GM18870 (cell line): ENCODE measurements at regions not wholly inside any gene's neighbourhood (a gene's known extent, or its start where the extent isn't known, plus 50 kb on each side); places are given as distances from the start of the nearest gene placed in this dataset.

Experiments
- ATAC-seq: cut with Tn5 transposase; IDR thresholded peaks from one replicate; pipeline ENCODE4 v1.9.1; 2021; ENCODE audit warnings: moderate library complexity; ENCODE audit not compliant: unreplicated experiment

- no peak for ATAC-seq
Observed at GRCh38 chr12:75844049-75844770, 187.4 kb downstream of the PHLDA1 start.

GRCh38 chr12:75842090-75842489, 189.5 kb downstream of the PHLDA1 start:
- no peak for ATAC-seq

DNA sequence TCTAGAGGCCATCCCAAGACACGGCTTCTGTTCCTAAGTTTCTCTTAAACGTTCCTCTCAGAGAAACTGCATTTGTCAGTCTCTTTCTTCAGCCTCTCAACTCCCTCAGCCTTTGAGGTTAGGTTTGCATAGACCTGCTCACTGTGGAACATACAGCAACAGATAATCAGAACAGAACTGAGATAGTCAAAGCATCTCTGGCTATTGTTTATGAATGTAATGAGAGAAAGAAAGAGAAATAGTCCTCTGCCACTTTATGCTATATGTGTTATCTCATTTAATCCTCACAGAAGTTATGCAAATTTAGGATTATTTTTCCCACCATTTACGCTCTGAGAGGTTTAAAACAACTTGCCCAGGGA, 190.6 kb downstream of the PHLDA1 start:
- no peak for ATAC-seq

GRCh38 chr12:75838309-75838708, 193.3 kb downstream of the PHLDA1 start:
- no peak for ATAC-seq

- ATAC-seq, result no peak
Observed at GRCh38 chr12:75837700-75838099, 193.9 kb downstream of the PHLDA1 start.

GRCh38 chr12:75836533-75836932, 195.0 kb downstream of the PHLDA1 start:
- no peak for ATAC-seq

- no peak for ATAC-seq
Observed at GRCh38 chr12:75834591-75834990, 197.0 kb downstream of the PHLDA1 start.

DNA sequence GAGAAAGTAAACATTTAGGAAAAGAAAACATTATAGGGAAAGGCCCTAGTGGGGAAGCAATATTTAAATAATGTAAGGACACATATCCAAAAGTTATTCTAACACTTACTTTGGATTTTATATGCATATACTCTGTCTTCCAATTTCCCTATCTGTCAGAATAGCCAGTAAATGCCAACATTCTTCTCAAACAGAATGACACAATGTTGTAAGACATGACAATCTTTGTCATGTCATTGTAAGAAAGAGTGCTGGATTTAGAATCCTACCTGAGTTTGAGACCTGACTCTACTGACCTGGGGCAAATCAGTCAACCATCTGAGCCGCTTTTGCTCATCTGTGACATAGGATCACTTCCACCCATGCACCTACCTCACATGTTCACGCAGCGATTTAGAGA, 198.3 kb downstream of the PHLDA1 start:
- ATAC-seq, result no peak

GRCh38 chr12:75831402-75831801, 200.2 kb downstream of the PHLDA1 start:
- ATAC-seq, result no peak

GRCh38 chr12:75827061-75827460, 204.5 kb downstream of the PHLDA1 start:
- no peak for ATAC-seq

DNA sequence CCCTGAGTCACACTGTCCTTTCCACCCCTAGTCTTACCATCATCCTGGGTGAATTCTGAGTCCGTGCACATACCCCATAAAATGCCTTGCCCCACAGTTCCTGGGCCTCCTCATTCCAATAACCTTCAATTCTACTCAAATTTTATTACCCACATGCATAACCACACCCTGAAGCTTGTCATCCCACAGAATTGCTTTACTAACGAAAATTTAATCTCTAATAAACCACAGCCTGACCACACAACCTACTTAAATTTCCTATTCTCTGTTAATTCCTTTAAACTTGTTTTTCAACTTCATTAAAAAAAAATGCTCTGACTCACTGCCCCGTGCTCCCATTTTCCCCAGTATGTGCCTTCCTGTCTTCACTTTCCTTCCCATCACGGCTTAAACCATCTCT, 205.9 kb downstream of the PHLDA1 start:
- no peak for ATAC-seq

DNA sequence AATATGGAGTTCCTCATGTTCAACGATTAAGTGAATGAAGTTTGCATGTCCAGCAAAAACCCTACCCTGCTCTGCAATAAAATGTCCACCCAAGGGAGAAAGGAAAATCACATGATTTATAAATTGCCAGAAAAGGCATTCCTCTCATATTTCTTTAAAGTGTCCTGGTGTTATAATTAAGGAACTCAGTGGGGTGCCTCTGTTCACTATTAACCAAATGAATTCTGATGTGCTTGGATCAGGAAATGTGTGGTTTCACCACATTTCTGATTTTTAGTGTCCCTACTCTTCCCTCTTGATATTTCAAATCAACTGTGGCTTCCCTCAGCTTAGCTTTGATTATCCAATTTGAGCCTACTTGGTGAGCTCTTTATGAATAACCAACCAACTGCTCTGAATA, 208.1 kb downstream of the PHLDA1 start:
- no peak for ATAC-seq

GRCh38 chr12:75822416-75822815, 209.2 kb downstream of the PHLDA1 start:
- no peak for ATAC-seq

DNA sequence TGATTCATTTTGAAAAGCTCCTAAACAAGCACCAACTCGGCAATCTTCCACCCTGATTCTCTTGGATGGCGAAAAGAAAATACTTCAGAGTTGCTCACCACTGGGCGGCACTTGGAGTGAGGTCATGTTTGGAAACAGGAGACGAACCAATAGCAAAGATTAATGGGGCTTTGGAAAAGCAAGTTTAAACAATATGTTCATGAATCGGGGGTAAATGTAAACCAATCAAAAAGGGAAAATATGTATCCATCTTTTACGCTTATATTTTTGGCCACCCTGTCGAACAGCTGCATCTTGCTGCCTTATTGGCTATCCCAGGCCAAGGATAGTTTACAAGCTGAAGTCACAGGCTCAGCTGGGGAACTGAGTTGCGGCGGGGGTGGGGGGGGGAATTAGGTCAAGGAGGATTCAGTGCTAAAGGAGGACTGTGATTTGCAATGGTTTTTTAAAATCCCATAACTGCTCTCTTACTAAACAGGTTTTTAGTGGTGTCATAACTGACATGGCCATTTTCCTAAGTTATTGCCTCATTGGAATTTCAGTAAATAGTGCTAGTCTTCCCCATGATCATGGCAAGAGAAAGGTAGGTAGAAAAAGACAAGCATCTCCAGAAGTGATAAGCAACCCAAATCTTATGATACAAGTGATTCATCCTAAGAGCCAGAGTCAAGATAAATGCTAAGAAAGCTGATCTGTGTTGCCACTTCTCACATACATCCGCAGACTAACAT, 210.6 kb downstream of the PHLDA1 start:
- no peak for ATAC-seq

GRCh38 chr12:75820071-75820470, 211.5 kb downstream of the PHLDA1 start:
- ATAC-seq, result no peak

DNA sequence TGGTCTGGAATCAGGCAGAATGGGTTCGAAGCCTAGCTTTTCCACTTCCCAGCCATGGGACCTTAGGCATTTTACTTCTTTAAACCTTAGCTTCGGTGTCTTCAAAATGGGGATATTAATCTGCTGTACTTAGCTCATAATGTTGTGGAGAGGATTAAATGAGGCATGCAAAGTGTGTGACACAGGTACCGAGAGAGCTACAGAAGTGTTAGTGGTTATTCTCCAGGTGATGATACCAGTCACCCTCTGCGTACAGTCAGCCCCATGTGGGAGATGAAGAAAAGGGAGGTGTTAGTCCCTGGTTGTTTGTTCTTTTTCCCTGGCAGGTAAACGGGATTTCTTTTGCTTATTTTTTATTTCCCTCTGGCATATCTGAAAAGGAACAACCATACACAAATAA, 212.1 kb downstream of the PHLDA1 start:
- ATAC-seq, result no peak

DNA sequence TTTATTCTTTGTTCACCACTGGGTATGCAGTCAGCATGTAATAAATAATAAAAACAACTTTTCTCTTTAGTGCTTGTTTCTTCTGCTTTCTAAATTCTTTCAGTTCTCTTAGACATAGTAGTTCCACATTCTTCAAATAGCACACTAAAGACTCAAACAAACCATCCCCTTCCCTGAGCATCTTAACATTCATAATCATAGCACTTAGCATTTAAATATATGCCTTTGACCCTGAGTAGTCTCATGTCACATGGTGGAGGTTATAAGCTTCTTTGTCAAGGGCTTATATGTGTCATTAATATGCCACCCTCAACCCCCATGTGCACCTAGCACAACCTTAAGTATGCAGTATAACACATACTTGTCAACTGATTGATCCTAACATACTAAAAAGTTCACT, 212.7 kb downstream of the PHLDA1 start:
- no peak for ATAC-seq

GRCh38 chr12:75816897-75817296, 214.7 kb downstream of the PHLDA1 start:
- ATAC-seq, result no peak

GRCh38 chr12:75815756-75816155, 215.8 kb downstream of the PHLDA1 start:
- no peak for ATAC-seq

DNA sequence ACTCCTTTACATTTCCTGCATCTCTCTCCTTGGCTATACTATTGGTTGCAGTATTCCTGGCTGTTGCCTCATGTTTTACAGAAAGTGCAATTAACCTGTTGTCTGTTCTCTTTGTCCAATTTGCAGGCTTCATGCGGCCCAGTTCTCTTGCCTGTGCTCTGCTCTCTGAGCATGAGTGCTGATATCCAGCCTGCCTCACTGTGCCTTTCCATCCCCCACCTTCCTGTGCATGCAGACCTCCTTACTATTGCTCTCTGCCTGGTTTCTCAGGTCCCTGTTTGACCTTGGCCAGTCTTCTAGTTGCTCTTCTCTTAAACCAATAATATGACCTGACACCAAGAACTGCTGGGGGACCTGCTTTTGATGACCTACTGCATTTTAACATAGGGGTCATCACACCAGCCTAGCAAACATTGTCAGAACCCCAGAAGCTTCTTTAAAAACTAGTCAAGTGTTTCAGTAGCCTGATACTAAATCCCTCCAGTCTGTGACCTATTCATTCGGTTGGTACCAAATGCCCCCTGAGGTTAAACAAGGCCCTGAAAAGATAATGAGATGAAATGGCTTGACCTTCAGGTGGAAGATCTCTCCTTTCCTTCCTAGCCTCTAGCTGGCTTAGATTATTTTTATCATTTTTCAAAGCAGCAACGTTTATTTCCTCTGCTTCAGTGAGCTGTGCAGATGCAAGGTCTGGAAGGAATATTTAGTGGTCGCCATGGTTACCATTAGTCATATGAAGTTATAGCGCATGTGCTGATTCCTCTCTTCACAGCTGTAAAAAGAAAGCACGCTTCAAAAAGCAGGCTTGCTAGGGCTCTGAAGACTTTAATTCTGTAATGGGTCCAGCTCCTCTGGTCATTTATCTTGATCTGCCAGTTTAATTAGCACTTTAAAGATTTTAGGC, 216.5 kb downstream of the PHLDA1 start:
- ATAC-seq, result peak; percentile 38

DNA sequence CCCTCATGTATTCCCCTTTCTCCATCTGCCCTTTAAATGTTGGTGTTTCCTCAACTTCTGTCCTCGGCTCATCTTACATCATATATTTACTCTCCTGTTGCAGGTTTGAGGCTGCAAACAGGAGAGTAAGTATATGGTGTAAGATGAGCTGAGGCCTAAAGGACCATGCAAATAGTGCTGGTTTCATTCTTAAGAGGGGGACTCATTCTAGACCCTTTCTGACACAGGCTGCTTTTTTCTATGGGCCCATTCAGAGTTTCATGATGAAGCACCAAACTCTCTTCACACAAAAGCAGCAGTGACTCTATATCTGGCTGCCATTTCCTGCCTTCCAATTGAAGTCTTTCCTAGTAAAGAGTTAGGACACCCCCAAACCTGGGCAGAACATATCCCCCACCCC, 218.5 kb downstream of the PHLDA1 start:
- ATAC-seq, result no peak
